22Rv1 (cell line): ENCODE measurements at regions not wholly inside any gene's neighbourhood (a gene's known extent, or its start where the extent isn't known, plus 50 kb on each side); places are given as distances from the start of the nearest gene placed in this dataset.
"Not testable (repeated sequence)": the region's sequence is repeated elsewhere in the genome, so short reads cannot be mapped to it uniquely, and the experiment has no call there.

ENCODE experiments used
- ZFX ChIP-seq: fragments of 450-650 bp; IDR thresholded peaks from 2 replicates; pipeline ENCODE4 v1.6.1; 2017; ENCODE audit warnings: antibody characterized with exemption, borderline replicate concordance
- TF ChIP-seq, protein P1 (sequence below): fragments of 450-650 bp; IDR thresholded peaks from 2 replicates; pipeline ENCODE4 v1.5.1; 2017; ENCODE audit warnings: mild to moderate bottlenecking

DNA sequence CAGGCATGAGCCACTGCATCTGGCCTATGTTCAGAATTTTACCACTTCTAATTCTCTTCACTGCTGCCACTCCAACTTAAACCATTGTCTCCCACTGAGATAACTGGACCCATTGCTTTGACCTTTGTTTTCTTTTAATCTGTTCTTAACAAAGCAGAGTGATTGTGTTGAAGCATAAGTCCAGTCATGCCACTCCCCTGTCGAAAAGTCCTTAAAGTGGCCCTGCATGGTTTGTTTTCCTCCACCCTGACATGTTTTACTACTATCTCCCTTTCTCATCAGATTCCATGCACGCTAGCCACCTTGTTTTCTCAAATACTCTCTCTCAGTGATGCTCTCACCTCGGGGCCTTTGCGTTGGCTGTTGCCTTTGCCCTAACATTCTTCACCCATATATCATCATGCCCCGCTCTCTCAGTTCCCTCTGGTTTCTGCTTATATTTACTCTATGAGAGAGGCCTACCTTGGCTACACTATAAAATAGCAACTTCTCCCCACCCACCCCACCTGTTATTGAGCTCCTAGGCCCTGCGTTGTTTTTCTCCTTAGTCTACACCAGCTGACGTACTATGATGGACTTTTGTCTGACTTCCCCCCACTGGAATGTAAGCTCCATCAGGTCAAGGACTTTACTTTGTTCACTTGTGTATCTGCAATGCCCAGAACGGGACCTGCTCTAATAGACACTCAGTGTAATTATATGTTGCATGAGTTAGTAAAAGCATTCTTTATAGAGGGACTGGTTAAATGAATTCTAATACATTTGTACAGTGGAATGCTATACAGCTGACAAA is 75.6 kb upstream of the GARIN1A start:
- TF ChIP-seq, protein P1, sequence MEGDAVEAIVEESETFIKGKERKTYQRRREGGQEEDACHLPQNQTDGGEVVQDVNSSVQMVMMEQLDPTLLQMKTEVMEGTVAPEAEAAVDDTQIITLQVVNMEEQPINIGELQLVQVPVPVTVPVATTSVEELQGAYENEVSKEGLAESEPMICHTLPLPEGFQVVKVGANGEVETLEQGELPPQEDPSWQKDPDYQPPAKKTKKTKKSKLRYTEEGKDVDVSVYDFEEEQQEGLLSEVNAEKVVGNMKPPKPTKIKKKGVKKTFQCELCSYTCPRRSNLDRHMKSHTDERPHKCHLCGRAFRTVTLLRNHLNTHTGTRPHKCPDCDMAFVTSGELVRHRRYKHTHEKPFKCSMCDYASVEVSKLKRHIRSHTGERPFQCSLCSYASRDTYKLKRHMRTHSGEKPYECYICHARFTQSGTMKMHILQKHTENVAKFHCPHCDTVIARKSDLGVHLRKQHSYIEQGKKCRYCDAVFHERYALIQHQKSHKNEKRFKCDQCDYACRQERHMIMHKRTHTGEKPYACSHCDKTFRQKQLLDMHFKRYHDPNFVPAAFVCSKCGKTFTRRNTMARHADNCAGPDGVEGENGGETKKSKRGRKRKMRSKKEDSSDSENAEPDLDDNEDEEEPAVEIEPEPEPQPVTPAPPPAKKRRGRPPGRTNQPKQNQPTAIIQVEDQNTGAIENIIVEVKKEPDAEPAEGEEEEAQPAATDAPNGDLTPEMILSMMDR, result not testable (repeated sequence)
- TF ChIP-seq ZFX, result not testable (repeated sequence)
